Esophagus (tissue), 2 donors: ENCODE measurements at regions not wholly inside any gene's neighbourhood (a gene's known extent, or its start where the extent isn't known, plus 50 kb on each side); places are given as distances from the start of the nearest gene placed in this dataset.

Source experiments
- H3K27ac ChIP-seq, 2 donors: one replicate each; pipeline ENCODE4 v1.5.1; 2013; ENCODE audit warnings: low read depth in 2 of 2, mild to moderate bottlenecking in 2 of 2, inconsistent platforms in 1 of 2, low read length in 1 of 2, moderate library complexity in 1 of 2
- H3K27me3 ChIP-seq, 2 donors: one replicate each; pipeline ENCODE4 v1.6.1; 2013; ENCODE audit warnings: low read length in 2 of 2, control low read depth in 1 of 2, mild to moderate bottlenecking in 1 of 2; ENCODE audit not compliant: insufficient read depth in 2 of 2, control insufficient read depth in 1 of 2
- H3K36me3 ChIP-seq, 2 donors: one replicate each; pipeline ENCODE4 v1.6.1; 2013; ENCODE audit warnings: low read length in 1 of 2; ENCODE audit not compliant: control insufficient read depth in 2 of 2, insufficient read depth in 2 of 2
- H3K4me1 ChIP-seq, 2 donors: one replicate each; pipeline ENCODE4 v1.6.1; 2013; ENCODE audit warnings: low read length in 1 of 2; ENCODE audit not compliant: control insufficient read depth in 2 of 2, insufficient read depth in 2 of 2
- H3K4me3 ChIP-seq, 2 donors: one replicate each; pipeline ENCODE4 v1.5.1; 2013; ENCODE audit warnings: low read length in 2 of 2, mild to moderate bottlenecking in 2 of 2, low read depth in 1 of 2, moderate library complexity in 1 of 2
- H3K9me3 ChIP-seq, 2 donors: one replicate each; pipeline ENCODE4 v1.6.1; 2013; ENCODE audit warnings: mild to moderate bottlenecking in 2 of 2, low read depth in 1 of 2, low read length in 1 of 2, moderate library complexity in 1 of 2; ENCODE audit not compliant: control insufficient read depth in 2 of 2, insufficient read depth in 1 of 2
- WGBS, 2 donors: extraction: QIAGEN DNeasy Blood & Tissue Kit; methylation state at CpG; one replicate each; pipeline ENCODE4 v1.1.7; 2013; 5-methylcytosine and 5-hydroxymethylcytosine counted together
- donor health status: healthy with polysubstance abuse.
- donor health status: Bipolar disorder and iron deficiency.

DNA sequence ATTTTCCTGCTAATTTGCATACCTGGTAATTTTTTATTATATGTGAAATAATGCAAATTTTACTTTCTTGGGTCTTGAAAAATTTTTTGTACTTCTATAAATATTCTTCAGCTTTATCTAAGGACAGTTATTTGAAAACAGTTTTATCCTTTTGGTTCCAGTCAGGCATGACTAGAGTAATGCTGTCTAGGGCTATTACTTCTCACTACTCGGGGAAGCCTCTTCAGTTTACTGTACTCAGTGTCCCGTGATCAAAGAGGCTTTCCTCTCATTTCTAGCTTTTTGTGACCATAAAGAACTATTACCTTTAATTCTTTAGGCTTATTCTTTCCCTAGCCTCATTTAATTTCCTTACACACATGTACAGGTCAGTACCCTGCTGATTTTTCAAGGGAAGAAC is 153.8 kb upstream of the HDAC9 start:
- Histone ChIP-seq H3K4me1 (no peaks in the 10 kb centered on the region), H3K36me3 (no peaks in the 10 kb centered on the region), H3K9me3 (no peaks in the 10 kb centered on the region), H3K27me3 (no peaks in the 10 kb centered on the region), H3K4me3 (no peak overlapping the region), H3K27ac (no peak overlapping the region)
- 88 to 90% methylated on average over 2 of the region's 2 CpGs for WGBS, 2 donors

DNA sequence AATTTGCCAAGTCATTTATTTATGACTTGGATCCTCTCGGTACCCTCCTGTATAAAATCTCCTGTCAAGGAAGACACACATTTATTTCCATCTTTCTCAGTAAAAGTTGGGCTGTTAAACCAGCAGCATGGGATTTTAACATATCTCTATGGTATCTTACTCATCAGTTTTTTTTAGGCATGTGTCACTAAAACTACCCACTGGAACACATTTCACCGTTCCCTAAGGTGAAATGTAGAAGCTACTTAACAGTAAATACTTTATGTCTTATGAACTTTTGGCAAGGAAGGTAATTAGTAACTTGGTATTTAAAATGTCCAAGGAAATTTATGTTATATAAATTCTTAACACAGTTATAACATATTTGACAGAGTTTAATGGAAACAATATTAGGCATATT is 152.5 kb upstream of the HDAC9 start:
- no peaks in the 10 kb centered on the region for H3K36me3 ChIP-seq
- H3K4me1 ChIP-seq, result no peaks in the 10 kb centered on the region
- H3K9me3 ChIP-seq, result no peaks in the 10 kb centered on the region
- H3K27ac ChIP-seq, result no peak overlapping the region
- H3K4me3 ChIP-seq, result no peak overlapping the region
- WGBS, 2 donors, result 83 to 88% methylated on average over 2 of the region's 2 CpGs
- H3K27me3 ChIP-seq, result no peaks in the 10 kb centered on the region

DNA sequence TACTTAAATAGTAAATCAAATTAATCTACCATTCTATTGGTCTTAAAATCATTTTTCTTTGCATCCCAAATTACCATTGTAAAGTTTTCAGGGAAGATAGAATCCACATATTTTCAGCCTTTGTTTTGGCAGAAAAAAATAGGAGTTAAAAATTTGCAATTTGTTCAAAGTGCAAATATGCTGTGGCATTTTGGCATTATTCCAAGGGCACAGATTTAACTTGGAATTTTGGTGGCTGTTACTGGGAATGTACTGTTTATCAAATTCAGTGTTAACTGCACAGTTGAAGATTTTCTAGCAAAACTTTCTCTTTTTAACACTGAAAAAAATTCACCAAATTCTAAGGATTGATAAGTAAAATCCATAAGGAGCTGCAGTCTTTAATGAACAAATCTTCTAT is 151.0 kb upstream of the HDAC9 start:
- Histone ChIP-seq H3K36me3 (no peaks in the 10 kb centered on the region), H3K27ac (no peak overlapping the region)

DNA sequence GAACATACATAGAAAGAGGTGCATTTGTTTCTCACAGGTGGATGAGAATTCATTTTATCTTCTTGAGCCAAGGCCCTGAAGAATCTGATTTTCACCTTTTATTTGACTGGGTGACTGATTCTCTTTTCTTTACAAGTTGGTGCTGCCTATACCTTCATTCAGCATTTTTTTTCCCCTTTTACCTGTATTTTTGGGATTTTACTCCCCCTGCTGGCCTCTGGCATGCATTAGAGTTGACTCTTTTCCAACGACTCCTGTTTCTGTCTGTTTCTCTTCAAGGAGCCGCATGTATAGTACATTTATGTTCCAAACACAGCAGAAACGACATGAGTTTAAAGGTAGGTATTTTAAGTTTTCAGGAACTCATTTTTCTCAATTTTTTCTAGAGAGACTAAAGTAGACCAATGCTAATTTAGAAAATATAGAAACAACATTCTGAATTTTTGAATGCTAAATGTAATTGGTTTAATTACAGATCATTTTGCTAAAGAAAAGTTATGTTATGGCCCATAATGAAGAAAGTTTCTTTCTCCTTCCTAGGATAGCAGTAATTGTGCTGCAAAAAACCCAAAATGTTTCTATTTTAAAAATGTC is 149.8 kb upstream of the HDAC9 start:
- Histone ChIP-seq H3K4me3 (no peak overlapping the region), H3K9me3 (no peaks in the 10 kb centered on the region), H3K27me3 (no peaks in the 10 kb centered on the region), H3K27ac (no peak overlapping the region), H3K36me3 (no peaks in the 10 kb centered on the region), H3K4me1 (no peaks in the 10 kb centered on the region)
- WGBS, 2 donors, result 13 to 17% methylated on average over 3 of the region's 3 CpGs

More for the DNA sequence above, 151.0 kb upstream of the HDAC9 start:
- Histone ChIP-seq H3K9me3 (no peaks in the 10 kb centered on the region), H3K4me3 (no peak overlapping the region), H3K27me3 (no peaks in the 10 kb centered on the region), H3K4me1 (no peaks in the 10 kb centered on the region)

DNA sequence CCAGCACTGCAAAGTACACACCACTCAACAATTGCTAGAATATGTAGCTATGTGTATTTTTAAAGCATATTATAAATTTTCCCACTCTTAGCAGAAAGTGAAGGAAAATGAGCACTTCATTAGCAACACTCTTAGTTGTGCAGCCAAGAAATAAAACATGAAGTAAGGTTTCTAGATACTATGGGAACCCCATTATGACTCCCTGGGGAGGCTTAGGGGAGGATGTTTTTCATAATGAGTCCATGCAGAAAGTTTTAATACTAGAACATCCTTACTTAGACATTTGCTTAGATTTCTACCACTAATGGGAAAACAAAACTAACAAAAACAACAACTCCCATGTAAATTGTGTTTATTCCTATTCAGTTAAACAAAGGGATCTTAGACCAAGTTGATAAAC is 148.4 kb upstream of the HDAC9 start:
- no peaks in the 10 kb centered on the region for H3K9me3 ChIP-seq
- no peaks in the 10 kb centered on the region for H3K27me3 ChIP-seq
- no peak overlapping the region for H3K27ac ChIP-seq
- no peak overlapping the region for H3K4me3 ChIP-seq
- no peaks in the 10 kb centered on the region for H3K4me1 ChIP-seq
- no peaks in the 10 kb centered on the region for H3K36me3 ChIP-seq

DNA sequence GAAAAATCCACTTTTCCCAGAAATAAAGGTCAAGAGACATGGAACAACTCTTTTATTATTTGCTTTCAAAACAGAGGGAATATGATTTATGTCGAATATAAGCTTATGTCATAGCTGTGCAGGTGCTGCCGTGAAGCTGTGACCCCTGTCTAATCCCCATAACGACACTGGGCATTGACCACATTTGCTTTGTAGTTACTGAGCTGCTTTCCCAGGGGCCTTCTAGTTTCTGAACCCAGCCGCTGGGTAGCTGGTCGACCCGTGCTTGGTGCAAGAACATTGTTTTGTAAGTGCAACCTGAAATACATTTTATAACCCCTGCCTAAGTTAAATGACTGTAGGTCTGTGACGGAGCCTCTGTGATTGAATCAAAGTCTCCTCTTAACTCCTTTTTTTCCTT is 144.9 kb upstream of the HDAC9 start:
- WGBS, 2 donors, result 73 to 75% methylated on average over 7 of the region's 7 CpGs
- Histone ChIP-seq H3K4me1 (no peaks in the 10 kb centered on the region), H3K27ac (no peak overlapping the region), H3K4me3 (no peak overlapping the region), H3K36me3 (no peaks in the 10 kb centered on the region), H3K9me3 (no peaks in the 10 kb centered on the region), H3K27me3 (no peaks in the 10 kb centered on the region)

DNA sequence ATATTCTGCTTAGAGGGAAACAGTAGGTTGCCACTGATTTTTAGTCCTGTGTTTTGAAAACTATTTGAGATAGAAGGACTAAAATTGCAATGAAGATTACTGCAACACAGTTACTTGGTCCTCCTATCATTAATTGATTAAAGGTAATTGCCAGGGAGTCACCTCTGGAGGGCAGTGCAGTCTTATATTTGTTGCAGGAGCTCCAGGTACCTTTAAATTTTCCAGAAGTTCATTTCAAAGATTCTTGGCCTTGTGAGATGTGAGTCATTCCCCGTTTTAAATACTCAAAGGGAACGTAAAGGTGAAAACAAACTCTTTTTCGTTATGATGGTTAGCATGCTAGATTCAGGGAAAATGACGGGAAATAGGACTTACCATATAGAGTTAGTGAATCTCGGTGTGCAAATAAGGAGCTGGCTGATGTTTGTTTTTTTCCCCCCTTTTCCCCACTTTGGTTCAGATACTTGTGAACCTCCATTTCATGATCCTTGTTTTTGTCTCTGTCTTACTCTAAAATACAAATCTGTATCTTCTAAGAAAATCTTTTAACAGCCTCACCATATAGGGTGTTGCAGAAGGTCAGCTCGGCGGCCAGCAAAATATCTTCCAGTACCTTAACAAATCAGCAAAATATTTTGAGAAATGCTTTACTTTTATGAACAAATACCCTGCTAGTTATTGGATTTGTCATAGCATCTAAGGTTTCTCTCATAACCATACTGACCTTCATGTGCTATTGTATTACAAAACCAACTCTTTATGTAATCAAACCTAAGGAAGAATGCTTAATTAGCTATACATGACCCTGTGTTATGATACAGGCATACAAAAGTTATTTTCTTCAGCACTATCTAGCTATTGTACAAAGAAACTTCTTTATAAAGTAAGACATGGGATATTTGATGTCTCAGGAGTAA is 143.0 kb upstream of the HDAC9 start:
- Histone ChIP-seq H3K9me3 (no peaks in the 10 kb centered on the region), H3K4me1 (no peaks in the 10 kb centered on the region), H3K4me3 (no peak overlapping the region), H3K27me3 (no peaks in the 10 kb centered on the region), H3K36me3 (no peaks in the 10 kb centered on the region), H3K27ac (no peak overlapping the region)
- WGBS, 2 donors, result 40 to 51% methylated on average over 7 of the region's 7 CpGs

DNA sequence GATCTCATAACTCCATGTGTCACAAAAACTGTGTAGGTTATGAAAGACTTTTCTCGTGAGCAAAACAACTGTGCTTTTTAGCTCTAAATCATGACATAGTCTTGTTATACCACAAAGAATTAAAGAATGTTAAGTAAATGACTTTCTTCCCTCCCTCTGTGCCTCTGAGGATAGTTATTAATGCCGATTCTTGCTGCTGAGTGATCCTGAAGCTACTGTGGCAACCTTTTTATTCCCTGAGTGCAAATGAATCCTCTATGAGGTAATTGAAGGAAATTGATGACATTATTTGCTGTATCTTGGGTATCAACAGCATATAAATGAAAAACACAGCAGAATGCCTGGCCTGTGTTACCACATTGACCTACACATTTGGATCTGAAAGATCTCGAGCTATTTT is 142.2 kb upstream of the HDAC9 start:
- no peaks in the 10 kb centered on the region for H3K27me3 ChIP-seq
- no peaks in the 10 kb centered on the region for H3K36me3 ChIP-seq
- H3K4me1 ChIP-seq, result no peaks in the 10 kb centered on the region
- WGBS, 2 donors, result 71 to 85% methylated on average over 3 of the region's 3 CpGs
- H3K4me3 ChIP-seq, result no peak overlapping the region
- no peaks in the 10 kb centered on the region for H3K9me3 ChIP-seq
- H3K27ac ChIP-seq, result no peak overlapping the region

DNA sequence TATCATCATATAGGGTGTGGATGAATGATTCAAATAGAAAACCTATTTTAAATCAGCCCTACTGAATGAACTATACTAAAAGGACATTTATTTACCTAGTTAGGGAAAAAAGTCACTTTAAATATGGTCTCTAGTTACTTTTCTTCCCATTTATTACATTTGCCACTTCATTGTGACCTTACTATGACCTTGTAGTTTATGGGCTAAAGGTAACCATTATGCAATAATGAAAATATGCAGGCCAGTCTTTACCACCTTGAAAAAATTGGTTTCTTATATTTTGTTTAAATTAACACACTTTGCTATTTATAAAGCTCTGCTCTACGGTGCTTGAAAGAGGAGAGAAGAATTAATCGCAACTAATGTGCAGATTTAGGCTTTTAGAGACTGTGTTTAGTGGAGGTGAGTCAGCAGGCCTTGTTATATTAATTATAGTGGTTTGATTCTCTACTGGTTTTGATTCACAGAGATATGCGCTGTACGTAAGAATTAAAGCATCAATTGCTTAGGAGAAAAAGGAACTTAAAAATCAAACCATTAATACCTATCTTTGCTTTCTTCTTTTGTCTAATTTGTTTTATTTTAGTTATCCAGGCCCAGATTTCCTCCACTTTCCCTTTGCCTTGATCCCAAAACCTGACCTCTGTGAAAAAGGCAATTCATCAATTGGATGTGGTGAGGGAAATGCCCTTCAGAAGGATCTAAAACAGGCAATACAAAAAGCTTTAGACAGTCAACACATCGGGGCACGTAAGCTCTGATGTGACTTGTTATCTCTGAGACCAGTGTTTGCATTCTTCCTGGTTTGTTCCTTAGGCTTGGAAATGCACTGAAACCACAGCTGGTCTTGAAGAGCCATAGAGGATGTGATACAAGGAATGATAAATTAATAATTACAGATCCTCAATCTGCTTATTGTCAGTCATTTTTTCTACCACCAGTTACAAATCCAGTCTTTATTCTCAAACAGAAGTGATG is 141.2 kb upstream of the HDAC9 start:
- 81 to 87% methylated on average over 6 of the region's 6 CpGs for WGBS, 2 donors
- Histone ChIP-seq H3K4me3 (no peak overlapping the region), H3K27me3 (no peaks in the 10 kb centered on the region), H3K4me1 (no peaks in the 10 kb centered on the region), H3K27ac (no peak overlapping the region), H3K36me3 (no peaks in the 10 kb centered on the region), H3K9me3 (no peaks in the 10 kb centered on the region)
